Middle frontal gyrus (tissue), 1 donor: ENCODE measurements at regions not wholly inside any gene's neighbourhood (a gene's known extent, or its start where the extent isn't known, plus 50 kb on each side); places are given as distances from the start of the nearest gene placed in this dataset.

ENCODE experiments used
- DNase-seq: peaks from one replicate; pipeline ENCODE4 v3.0.0-alpha.2; 2015; ENCODE audit warnings: low spot score; ENCODE audit errors: extremely low spot score

GRCh38 chr1:184272175-184272866, 114.5 kb upstream of the C1orf21 start:
- no peak for DNase-seq

GRCh38 chr1:184276416-184276815, 110.4 kb upstream of the C1orf21 start:
- DNase-seq, result no peak

GRCh38 chr1:184279911-184280458, 106.8 kb upstream of the C1orf21 start:
- DNase-seq, result no peak

GRCh38 chr1:184283999-184284398, 102.8 kb upstream of the C1orf21 start:
- no peak for DNase-seq

- no peak for DNase-seq
Measured at GRCh38 chr1:184284900-184285299, 101.9 kb upstream of the C1orf21 start.

DNA sequence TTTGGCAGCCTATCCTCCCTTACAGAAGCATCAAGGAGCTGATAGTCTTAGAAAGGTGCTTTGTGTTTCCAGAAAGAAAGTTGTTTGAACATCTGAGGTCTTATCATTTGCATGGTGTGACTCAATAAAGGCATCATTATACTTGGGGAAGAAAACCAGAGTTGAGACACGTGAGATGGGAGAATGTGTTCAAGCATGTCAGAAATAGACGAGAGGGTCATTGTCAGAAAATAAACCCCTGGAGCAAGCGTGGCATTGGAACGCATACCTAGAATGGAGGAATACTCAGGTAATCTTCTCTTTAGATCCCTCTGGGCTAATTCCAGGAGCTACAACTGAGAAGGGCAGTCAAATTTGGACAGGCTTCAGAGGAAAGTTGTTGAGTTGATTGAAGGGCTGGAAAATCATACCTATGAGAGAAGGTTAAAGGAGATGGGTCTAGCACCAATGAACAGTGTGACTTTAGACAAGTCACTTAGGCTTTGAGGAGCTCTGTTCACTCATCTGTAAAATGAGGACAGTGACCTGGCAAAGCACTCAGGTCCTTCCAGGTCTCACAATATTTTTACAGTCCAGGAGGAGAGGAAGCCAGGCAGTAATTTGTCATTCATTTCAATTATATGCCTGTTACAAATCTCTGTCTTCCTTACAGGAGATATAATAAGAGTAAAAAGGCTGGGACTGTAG, 101.3 kb upstream of the C1orf21 start:
- no peak for DNase-seq

DNA sequence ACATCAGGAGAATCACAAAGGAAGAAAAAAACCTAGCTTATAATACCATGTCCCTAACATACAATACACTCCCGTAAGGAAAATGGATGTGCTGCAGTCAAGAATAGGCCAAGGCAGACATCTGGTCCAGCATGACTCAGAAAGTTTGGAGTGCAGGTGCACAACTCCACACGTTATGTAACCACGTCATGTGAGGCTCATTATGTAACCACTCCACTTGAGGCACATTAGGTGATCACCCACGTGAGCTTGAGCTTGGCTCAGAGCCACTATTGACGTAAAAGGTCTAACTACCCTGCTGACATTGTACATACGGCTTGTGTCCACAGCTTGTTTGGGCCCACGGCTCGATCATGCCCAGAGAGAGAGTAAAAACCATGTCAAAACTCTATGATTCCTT, 99.8 kb upstream of the C1orf21 start:
- no peak for DNase-seq

- no peak for DNase-seq
Measured at GRCh38 chr1:184289825-184290550, 96.8 kb upstream of the C1orf21 start.

DNA sequence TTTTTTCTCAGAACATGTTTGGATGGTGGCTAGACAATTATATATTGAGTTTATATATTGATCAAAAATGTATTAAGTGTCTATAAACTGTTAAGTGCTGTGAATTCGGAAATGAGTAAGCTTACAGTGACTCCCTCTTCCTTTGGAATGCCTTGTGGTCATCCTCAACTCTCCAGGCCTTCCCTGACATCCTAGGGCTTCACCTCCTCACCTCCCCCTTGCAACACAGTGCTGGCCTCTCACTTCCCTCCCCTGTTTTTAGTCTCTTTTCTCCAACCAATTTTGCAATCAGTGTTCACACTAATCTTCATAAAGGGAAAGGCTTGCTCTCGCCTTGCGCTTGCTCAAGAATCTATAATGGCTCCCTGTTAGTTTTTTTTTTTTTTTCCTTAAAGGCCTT, 95.1 kb upstream of the C1orf21 start:
- no peak for DNase-seq

GRCh38 chr1:184292101-184292500, 94.7 kb upstream of the C1orf21 start:
- DNase-seq, result no peak

DNA sequence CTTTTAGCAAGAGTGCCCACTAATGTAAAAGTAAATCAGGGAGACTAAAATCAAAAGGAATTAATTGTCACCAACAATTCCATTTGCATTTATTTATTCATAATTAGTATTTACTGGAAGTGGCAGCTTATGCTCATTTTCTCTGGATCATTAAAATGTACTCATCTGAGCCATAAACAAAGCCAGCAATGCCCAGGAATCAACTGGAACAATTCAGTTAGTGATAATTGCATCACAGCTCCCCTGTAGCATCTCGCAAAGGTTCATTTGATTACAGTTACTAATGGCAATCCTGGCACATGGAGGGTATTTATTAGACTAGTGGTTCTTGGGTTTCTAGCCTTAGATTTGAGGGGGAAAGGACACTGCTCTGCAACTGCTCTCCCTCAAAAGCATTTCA, 92.7 kb upstream of the C1orf21 start:
- DNase-seq, result no peak

- peak; percentile 72 for DNase-seq
Measured at GRCh38 chr1:184296466-184297243, 90.2 kb upstream of the C1orf21 start.

DNA sequence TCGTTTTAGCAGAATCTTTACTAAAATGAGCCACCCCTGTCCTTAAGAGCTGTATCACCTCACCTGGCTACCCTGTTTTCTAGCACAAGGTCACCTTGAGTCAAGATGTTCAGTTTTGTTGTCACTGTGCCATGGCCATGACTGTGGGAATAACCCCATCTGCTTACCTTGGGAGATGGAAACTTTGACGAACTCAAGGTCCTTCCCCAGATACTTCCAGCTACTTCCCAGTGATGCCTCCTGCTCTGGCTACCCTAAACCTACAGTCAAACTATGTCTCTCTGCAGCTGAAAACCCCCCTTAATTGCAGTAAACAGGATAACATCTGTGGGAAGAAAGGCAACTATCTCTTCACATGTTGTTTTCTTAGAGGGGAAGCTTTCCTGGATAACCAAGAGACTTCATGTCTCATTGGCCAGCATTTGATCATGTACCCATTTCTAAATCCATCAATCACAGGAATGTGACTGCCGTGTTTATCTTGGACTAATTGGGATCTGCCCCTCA, 89.5 kb upstream of the C1orf21 start:
- no peak for DNase-seq

DNA sequence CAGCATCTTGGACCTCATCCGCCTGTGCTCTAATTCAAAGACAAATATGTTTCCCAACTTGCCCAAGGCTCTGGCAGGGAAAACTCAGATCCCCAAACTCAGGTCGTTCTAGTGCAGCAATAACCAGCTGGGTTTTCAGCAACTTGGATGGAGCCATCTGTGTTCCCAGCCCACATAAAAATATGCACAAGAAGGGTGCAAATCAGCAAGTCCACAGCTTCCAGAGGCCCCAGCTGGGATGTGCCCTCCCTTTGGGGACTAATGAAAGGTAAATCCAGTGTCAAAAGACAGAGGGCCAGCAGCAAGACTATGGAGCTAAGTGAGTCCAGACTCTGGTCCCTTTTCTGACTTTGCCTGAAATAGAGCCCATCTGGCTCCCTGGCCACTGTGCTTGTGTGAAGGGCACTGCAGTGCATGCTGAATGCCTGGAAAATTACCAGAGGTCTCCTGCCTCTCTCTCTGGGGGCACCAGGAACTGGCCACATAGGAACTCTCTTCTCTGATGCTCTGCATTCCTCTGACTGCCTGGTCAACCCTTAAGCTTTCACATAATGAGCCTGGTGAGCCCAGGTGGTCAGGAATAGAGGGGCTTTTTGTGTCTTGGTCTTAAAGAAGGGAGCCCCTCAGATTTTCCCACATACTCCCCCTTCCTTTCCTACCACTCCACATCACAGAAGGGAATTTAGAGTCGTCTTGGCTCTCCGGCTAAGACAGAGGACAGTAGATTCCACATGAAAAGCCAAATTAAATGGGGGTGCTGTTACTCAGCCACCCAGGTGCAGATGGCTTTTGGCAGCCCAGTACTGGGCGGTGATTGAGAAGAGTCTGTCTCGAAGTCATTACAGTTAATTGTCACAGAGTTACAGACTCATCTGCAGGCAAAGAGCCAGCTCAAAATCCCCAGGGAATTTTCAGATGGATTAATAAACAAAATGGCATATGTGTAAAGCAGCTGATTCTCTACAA, 88.1 kb upstream of the C1orf21 start:
- DNase-seq, result peak; percentile 24

- no peak for DNase-seq
Measured at GRCh38 chr1:184299406-184299790, 87.4 kb upstream of the C1orf21 start.

- no peak for DNase-seq
Measured at GRCh38 chr1:184299796-184300195, 87.0 kb upstream of the C1orf21 start.

GRCh38 chr1:184300446-184300845, 86.4 kb upstream of the C1orf21 start:
- no peak for DNase-seq

GRCh38 chr1:184301227-184301626, 85.6 kb upstream of the C1orf21 start:
- DNase-seq, result no peak

DNA sequence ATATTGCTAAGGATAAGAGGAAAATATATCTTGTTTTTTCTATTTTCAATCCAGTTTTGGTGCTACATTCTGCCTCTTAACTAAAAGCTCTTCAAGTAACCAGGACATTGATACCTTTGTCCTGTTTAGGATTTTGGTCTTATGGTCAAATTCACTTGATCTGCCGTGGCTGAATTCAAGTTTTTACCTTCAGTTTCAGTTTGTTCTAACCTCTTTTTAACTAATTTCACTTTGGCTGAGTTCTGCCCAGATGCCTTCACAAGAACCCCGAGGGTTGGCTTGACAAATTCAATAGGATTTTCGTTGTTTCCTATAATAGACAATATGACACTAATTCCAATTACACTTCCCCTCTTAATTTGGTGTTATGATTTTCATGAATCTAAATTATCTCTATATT, 84.5 kb upstream of the C1orf21 start:
- no peak for DNase-seq
